Upper lobe of left lung (tissue), 4 donors: ENCODE measurements at regions not wholly inside any gene's neighbourhood (a gene's known extent, or its start where the extent isn't known, plus 50 kb on each side); places are given as distances from the start of the nearest gene placed in this dataset.

Experiments used
- CTCF ChIP-seq, 6 experiments: fragments of 450-650 bp in 4 of 6; fragments of 200-600 bp in 2 of 6; sonication (generic) in 2 of 6; IDR thresholded peaks; one replicate each; pipeline ENCODE4 v1.5.1; 2016 to 2019; ENCODE audit warnings: antibody characterized with exemption in 6 of 6
- EP300 ChIP-seq, 4 donors: sonication (generic); formaldehyde crosslinking; IDR thresholded peaks; one replicate each; pipeline ENCODE4 v1.5.1; 2017; ENCODE audit warnings: antibody characterized with exemption in 4 of 4, control low read depth in 2 of 4

- no peak for TF ChIP-seq CTCF (IDR thresholded peaks at IDR 0.05)
- no peak for TF ChIP-seq EP300 (IDR thresholded peaks at IDR 0.05)
Measured at GRCh38 chr15:79195802-79196201, 86.7 kb upstream of the ANKRD34C start.
